Fibroblast of peridontal ligament (primary cell): ENCODE measurements at regions not wholly inside any gene's neighbourhood (a gene's known extent, or its start where the extent isn't known, plus 50 kb on each side); places are given as distances from the start of the nearest gene placed in this dataset.

Experiments
- DNase-seq: peaks from one replicate; pipeline ENCODE4 v3.0.0-alpha.2; 2010; ENCODE audit errors: extremely low read depth

DNA sequence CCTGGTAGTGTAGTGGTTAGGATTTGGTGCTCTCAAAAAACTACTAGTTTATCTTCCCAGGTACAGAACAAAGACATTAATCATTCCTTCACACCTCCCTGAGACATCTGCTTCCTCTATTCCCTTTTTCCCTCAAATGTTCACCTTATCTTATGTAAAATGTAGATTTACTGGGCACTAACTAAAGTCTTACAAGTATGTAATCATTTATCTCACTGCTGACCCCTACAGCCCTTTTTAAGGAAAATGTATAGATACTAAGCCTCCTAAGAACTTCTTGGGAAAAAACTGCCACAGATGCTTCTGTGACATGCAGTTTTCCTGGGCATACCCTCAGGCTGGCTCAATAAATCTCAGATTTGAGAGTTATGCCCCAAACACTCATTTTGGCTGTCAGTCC is 50.8 kb upstream of the NEK7 start:
- DNase-seq = no peak
